Right ventricle myocardium superior (tissue), 1 donor: ENCODE measurements at regions not wholly inside any gene's neighbourhood (a gene's known extent, or its start where the extent isn't known, plus 50 kb on each side); places are given as distances from the start of the nearest gene placed in this dataset.
"Not testable (repeated sequence)": the region's sequence is repeated elsewhere in the genome, so short reads cannot be mapped to it uniquely, and the experiment has no call there.

ENCODE experiments used
- ATAC-seq: fragments of 200-7000 bp; cut with Tn5 transposase; one replicate; pipeline ENCODE4 v1.9.1; 2020; ENCODE audit warnings: mild to moderate bottlenecking; ENCODE audit not compliant: poor library complexity
- DNase-seq: peaks from one replicate; pipeline ENCODE4 v3.0.0-alpha.2; 2020
- intact Hi-C: fragments of 100-400 bp; cut with DNase I; formaldehyde crosslinking; loops from one replicate; pipeline ENCODE4 v1.11.2; 2022
- donor health status: DM: no; HTN: yes; CAD: no; lungs with severe emphysema.

DNA sequence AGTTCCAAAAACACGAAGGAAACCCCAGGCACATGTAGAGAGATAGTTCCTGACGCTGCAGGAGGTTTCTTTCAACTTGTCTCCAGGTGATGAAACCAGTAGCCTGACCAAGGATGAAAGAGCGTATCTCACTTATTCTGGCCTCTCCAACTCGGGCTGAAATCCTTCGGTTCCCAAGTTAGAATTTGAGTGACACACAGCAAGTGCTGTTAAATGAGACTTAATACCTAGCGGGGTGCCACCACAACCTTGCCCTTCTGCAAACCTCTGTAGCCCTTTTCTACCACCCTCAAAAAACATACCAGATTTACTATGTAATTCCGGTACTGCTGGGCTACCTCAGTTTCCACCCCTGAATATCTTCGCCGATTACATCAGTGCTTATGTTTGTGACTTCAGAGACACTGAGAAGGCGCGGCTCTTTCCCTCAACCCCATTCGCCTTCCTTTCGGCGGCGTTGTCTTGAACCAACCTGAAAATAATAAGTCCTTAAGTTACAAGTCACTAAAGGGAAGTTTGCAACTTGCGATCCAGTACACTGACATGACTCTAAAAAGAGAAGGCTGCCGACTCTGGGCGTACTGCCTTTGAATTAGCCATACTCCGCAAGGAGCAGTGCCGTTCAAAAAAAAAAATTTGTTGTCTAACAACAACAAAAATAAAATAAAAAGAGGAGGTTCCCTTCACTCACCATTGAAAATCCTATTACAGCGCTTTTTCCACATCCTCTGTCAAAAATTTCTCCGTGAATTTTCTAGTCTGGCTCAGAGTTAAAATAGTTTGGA lies 194.9 kb upstream of the ZNF184 start:
- no peak for ATAC-seq
- intact Hi-C loops = no loop called here
- DNase-seq = no peak

DNA sequence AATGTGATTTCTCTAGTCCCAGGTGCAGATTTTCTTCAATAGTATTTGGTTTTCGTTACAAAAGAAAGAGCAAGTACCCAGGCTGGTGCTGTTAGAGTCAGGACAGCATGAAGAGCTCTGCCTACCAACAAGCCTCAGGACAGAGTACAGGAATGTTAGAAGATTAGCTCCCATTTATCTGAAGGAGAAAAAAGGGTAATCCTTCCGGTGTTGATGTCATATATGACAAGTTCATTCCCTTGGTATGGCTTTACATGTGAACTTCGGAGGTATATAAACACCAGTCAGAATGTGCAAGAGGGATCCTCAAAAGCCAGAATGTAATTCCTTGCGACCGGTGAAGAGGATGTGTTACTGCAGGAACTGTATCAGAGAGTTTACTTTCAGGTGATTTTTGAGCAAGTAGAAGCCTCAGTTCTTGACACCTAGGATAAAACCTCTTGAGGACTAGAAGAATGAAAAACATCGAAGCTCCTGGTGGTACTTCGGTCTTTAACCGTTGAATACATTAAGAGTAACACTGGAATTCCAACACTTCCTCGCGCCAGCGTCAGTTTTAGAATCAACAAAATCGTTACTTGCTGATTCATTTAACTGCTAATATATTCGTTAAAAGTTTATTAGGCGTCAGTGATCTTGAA lies 194.2 kb upstream of the ZNF184 start:
- no peak for ATAC-seq

DNA sequence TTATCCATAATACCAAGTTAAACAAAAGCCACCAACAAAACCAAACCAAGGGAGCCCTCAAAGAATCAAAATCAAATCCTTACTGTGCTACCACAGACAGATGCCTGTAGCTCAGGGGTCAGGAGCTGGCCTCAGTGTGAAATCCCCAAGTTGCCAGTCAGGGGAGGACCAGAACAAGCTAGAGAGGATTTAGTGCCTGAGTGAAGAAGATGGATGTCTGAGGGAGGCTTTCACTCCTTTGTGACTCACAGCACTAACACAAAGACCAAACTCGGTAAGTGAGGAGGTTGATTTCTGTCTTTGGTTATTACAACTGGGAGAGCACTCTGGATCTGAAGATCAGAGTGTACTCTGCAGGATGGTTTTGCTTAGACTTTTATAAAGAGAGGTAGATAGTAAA lies 189.9 kb upstream of the ZNF184 start:
- DNase-seq = no peak
- ATAC-seq = no peak
- intact Hi-C loops = no loop called here

More for the DNA sequence above, 194.2 kb upstream of the ZNF184 start:
- DNase-seq = no peak
- intact Hi-C loops = no loop called here

DNA sequence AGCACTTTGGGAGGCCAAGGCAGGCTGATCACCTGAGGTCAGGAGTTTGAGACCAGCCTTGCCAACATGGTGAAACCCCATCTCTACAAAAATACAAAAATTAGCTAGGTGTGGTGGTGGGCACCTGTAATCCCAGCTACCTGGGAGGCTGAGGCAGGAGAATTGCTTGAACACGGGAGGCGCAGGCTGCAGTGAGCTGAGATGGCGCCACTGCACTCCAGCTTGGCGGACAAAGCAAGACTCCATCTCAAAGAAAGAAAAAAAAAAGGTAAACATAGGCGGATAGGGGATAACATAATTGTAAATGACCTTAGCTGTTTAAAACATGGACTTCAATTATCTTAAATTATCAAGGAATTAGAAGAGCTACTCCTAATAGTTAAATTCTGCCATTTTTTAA lies 189.3 kb upstream of the ZNF184 start:
- ATAC-seq, DNase-seq, intact Hi-C loops: not testable (repeated sequence)

DNA sequence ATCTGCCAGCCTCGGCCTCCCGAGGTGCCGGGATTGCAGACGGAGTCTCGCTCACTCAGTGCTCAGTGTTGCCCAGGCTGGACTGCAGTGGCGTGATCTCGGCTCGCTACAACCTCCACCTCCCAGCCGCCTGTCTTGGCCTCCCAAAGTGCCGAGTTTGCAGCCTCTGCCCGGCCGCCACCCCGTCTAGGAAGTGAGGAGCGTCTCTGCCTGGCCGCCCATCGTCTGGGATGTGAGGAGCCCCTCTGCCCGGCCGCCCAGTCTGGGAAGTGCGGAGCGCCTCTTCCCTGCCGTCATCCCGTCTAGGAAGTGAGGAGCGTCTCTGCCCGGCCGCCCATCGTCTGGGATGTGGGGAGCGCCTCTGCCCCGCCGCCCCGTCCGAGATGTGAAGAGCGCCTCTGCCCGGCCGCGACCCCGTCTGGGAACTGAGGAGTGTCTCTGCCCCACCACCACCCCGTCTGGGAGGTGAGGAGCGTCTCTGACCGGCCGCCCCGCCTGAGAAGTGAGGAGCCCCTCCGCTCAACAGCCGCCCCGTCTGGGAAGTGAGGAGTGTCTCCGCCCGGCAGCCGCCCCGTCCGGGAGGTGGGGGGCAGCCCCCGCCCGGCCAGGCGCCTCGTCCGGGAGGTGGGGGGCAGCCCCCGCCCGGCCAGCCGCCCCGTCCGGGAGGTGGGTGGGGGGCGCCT lies 180.4 kb upstream of the ZNF184 start:
- ATAC-seq, intact Hi-C loops: not testable (repeated sequence)

DNA sequence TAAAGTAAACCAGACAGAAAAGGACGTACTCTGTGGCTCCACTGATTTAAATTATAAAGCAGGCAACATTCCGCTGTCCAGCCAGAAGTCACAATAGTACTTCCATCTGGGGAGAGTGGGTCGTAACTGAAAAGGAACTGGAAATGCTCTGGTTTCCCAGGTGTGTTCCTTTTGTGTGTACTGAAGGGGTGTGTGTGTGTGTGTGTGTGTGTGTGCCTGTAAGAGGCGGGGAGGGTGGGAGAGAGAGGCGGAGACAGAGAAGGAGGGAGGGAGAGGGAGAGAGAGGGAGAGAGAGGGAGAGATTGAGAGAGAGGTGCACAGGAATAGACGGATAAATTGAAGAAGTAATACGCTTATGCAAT lies 178.4 kb upstream of the ZNF184 start:
- intact Hi-C loops = no loop called here

More for the DNA sequence above, 180.4 kb upstream of the ZNF184 start:
- DNase-seq = not testable (repeated sequence)

DNA sequence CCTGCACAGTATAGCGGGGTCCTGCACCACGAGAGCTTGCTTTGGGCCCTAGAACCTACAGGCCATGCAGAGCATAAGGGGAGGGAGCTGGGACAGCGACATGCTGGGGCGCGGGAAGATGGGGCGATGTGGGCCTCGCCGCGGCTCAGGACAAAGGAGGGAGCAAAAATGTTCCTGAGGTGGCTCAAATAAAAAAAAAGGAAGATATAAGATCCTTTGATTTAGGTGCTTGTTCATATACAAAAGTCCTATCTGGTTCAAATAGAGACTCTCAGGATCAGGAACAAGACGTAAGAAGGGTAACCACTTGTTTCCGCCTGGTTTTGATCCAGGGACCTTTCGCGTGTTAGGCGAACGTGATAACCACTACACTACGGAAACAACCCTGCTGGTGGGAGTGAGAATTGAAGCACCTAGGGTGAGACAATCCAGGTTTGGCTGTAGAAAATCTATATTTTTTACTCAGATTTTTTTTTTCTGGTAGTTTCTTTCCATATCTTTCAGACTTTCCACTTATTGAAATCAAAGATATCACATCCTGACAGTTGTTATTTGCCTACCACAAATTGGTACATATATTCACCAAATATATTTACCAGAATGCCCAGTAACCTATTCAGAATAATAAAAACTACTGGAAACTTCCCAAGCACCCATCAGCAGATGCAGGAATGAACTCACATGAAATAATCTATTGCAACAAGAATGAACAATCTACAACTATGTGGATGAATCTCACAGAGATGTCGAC lies 177.9 kb upstream of the ZNF184 start:
- intact Hi-C loops = no loop called here
- ATAC-seq = no peak
- no peak for DNase-seq

More for the DNA sequence above, 178.4 kb upstream of the ZNF184 start:
- ATAC-seq (no peak), DNase-seq (no peak)

DNA sequence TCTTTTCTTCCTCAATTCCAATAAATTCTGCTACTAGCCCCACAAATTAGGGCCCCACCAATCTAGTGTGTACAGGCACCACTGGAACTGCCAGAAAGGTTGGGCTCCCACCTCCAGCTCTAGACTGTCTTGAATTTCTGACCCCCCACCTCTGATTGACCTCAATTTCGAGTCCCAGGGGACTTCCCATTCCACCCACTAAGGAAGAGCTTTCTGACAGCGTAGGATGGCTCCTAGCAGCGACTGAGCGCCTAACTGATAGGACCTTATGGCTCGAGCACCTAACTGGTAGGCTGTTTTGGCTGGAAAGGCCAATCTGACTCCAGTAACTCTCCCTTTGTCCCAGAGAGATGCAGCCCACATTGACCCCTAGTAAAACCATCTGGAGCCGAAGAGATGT lies 171.6 kb upstream of the ZNF184 start:
- no peak for DNase-seq
- intact Hi-C loops = no loop called here
- ATAC-seq = no peak

DNA sequence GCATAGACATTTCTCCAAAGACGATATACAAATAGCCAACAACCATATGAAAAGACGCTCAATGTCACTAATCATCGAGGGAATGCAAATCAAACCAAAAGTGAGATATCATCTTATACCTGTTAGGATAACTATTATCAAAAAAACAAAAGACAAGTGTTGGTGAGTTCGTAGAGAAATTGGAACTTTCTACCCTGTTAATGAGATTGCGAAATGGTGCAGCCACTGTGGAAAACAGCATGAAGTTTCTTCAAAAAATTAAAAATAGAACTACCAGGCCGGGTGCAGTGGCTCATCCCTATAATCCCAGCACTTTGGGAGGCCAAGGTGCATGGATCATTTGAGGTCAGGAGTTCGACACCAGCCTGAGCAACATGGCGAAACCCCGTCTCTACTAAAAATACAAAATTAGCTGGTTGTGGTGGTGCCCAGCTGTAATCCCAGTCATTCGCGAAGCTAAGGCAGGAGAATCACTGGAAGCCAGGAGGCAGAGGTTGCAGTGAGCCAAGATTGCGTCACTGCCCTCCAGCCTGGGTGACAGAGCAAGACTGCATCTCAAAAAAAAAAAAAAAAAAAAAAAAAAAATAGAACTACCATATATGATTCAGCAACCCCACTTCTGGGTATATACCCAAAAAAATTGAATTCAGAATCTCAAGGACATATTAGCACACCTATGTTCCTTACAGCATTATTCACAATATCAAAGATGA lies 170.0 kb upstream of the ZNF184 start:
- ATAC-seq = no peak
- no peak for DNase-seq
- intact Hi-C loops = no loop called here

DNA sequence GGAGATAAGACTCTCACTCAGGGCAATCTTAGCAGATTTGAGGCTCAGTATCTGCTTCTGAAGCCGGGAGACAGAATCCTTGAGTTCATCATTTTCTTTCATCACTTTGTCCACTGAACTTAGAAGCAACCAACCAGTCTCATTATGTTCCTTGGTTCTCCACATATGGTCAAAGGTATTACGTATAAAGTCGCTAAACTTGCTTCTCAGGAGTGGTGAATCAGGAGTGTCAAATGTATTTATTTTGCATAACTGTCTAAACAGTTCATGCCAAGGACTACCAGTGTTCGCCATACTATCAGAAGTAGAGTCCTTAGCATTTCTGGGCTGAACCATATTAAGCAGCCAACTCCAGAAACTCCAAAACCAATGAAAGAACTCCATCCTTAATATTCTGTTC lies 163.0 kb upstream of the ZNF184 start:
- intact Hi-C loops, ATAC-seq, DNase-seq: not testable (repeated sequence)

DNA sequence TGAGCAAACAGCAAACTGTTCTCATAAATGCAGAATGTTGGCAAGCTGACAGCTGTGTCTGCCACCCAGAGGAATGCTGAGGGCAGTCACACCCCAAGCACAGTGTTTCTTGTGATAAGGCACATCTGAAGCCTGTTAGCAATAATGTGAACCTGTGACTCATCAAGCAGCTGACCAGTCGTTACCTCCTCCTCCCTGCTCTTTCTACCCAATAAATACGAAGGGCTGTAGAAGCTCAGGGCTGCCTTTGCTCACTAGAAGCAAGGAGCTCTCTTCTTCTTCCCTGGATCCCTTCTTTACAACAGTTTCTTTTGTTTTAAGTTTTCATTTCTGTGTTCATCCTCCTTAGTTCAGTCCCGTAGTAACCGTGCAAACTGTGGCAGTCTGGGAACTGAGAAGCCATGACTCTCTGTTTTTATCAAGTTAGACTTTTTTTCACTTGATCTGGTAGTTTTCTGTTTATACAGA lies 160.3 kb upstream of the ZNF184 start:
- intact Hi-C loops, ATAC-seq, DNase-seq: not testable (repeated sequence)

DNA sequence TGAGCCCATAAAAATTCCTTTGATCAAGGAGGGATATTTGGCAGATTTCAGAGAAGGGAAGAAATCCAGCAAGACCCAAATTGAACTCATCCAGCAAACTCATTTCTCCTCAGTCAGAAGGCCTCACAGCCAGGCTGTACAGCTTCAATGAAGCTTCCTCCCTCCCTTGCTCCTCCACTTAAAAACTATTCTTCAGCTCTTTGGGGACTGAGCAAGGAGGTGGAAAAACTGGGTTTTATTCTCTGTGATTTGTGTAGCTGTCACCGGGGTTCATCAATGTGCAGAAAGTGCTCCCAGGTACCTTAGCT lies 158.7 kb upstream of the ZNF184 start:
- DNase-seq (no peak), ATAC-seq (no peak)
- intact Hi-C loops = no loop called here

DNA sequence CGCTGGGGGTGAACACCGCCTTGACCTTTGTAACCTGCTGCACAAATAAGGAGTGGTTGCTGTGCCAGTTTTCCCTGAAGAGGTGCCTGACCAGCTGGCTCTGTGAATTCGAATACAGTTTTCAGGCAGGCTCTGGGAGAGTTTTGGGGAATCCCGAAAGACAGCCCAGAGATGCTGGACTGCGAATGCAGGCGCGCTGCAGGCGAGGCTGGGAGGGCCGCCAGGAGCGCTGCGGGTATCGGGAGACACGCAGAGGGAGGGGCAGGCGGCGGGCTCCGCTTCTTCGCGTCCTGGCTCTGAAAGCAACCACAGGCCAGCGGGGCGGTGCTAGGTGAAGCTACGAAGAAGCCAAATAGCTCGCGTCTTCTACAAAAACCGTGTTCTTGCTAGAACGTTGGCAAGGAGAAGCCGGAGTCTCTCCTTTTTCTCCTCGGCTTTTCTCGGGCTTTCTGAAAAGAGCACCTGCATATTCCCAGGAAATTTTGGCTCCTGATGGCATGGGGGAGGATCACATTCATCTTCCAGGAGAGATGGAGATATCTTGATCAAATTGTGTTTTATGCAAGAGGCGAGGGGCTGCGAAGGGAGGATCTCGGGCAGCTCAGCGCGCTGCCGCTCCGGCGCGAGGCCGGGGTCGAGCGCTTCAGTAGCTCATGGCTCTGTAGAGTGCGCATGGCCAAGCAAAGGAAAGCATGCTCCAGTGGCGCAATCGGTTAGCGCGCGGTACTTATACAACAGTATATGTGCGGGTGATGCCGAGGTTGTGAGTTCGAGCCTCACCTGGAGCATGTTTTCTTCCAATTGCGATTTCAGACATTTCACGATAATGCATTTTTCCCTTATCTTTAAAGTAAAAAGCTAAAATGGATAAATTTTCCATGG lies 158.1 kb upstream of the ZNF184 start:
- DNase-seq = no peak
- no peak for ATAC-seq
- intact Hi-C loops = no loop called here

DNA sequence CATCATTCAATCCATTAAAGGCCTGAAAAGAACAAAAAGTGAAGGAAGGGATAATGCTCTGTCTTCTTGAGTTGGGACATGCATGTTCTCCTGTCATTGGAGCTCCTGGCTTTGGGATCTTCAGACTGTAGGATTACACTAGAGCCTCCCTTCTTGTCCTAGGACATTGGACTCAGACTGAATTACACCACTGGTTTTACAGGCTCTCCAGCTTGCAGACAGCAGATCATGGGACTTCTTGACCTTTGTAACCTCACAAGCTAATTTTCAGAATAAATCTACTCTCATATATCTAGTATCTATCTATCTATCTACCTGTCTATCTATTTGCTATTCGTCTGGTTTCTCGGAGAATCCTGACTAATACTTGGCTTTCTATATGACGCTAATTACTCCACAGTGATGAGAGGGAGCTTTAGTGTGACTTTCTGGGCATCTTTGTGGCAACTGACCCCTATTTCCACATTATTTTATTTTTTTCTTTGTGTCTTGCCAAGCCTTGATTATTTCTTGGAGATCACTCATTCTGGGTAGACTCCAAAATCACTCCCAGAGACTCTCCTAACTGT lies 151.9 kb upstream of the ZNF184 start:
- intact Hi-C loops = no loop called here
- DNase-seq = no peak
- no peak for ATAC-seq

DNA sequence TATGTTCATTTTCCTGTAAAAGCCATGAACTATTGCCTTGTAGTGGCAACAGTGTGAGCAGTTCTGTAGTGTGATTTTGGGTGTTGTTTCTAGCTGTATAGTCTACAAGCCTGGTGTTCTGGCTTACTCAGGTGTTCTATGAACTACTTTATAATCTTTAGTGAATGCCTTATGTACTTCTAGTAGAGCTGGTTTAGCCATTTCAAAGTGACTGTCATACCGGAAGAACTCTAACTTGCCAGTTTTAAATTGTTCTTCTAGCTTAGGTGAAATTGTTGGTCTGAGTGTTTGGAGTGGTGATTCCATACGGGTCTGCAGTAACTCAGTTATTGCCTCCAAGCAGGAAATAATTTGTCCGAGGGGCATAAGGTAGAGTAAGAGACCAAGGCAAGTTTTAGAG lies 150.2 kb upstream of the ZNF184 start:
- DNase-seq (no peak), ATAC-seq (no peak)
- intact Hi-C loops = no loop called here

DNA sequence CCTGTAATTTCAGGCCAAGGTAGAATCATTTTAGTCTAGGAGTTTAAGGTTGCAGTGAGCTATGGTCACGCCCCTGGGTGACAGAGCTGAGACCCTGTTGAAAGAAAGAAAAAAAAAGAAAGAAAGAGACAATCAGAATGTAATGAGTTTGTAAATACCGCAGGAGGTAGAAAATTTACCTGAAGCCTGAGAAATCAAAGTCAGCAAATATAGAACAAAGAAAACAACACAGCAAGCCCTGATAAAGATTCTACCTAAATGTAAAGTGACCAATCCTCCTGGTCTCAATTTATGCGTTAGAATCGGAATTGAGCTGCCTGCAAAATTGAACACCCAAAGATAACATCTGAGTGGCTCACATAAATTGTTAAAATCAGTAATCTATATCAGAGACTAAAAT lies 146.5 kb upstream of the ZNF184 start:
- intact Hi-C loops = no loop called here
- no peak for DNase-seq
- no peak for ATAC-seq
